OCI-LY1 (cell line): ENCODE measurements at regions not wholly inside any gene's neighbourhood (a gene's known extent, or its start where the extent isn't known, plus 50 kb on each side); places are given as distances from the start of the nearest gene placed in this dataset.

Experiments used
- EZH2 ChIP-seq: fragments of 200-600 bp; sonication (generic), shearing (Covaris generic); IDR thresholded peaks from 2 replicates; pipeline ENCODE4 v1.8.0; 2017; ENCODE audit warnings: borderline replicate concordance, mixed run types, mild to moderate bottlenecking, antibody characterized with exemption, low read length, moderate library complexity, mixed read lengths
- TF ChIP-seq, protein P1 (sequence below): fragments of 200-600 bp; sonication (generic), shearing (Covaris generic); IDR thresholded peaks from 2 replicates; pipeline ENCODE4 v1.5.1; 2017; ENCODE audit warnings: mild to moderate bottlenecking, antibody characterized with exemption, low read length, moderate library complexity, mixed read lengths

DNA sequence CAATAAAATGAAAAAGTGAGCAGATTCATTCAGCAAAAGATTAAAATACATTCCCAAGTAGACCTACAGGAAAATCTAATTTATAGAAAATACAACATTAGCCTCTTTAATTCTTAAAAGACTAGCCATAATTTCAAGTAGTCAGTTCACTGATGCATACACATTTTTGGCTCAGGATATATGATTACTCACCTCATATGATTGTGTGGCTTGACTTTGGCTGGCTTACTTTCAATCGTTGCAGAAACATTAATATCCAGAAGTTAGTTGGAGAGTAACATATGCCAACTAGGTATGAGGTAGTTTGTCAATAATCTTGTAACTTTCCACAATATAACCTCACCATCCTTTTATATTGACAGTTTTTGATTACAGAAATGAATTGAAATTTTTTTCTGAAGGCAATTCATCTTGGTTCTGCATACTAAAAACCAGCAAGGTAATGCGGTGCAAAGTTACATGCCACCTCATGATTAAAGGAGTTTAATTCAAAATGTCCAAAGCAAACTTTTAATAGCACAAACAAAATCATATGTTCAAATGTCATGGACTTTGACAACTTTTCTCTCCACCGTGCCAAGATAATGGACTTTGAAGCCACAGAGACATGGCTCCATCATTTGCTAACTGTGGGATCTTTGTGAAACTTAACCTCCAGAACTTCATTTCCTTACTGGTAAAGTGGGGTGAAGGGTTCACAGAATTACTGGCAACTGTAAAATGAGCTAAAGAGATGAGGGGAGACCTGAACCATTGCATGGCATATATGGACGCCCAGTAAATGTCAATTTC, 76.6 kb upstream of the PAM start:
- TF ChIP-seq, protein P1, sequence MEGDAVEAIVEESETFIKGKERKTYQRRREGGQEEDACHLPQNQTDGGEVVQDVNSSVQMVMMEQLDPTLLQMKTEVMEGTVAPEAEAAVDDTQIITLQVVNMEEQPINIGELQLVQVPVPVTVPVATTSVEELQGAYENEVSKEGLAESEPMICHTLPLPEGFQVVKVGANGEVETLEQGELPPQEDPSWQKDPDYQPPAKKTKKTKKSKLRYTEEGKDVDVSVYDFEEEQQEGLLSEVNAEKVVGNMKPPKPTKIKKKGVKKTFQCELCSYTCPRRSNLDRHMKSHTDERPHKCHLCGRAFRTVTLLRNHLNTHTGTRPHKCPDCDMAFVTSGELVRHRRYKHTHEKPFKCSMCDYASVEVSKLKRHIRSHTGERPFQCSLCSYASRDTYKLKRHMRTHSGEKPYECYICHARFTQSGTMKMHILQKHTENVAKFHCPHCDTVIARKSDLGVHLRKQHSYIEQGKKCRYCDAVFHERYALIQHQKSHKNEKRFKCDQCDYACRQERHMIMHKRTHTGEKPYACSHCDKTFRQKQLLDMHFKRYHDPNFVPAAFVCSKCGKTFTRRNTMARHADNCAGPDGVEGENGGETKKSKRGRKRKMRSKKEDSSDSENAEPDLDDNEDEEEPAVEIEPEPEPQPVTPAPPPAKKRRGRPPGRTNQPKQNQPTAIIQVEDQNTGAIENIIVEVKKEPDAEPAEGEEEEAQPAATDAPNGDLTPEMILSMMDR: no peak
- no peak for TF ChIP-seq EZH2
